Common myeloid progenitor, CD34-positive (primary cell): ENCODE measurements at regions not wholly inside any gene's neighbourhood (a gene's known extent, or its start where the extent isn't known, plus 50 kb on each side); places are given as distances from the start of the nearest gene placed in this dataset.
"Not testable (repeated sequence)": the region's sequence is repeated elsewhere in the genome, so short reads cannot be mapped to it uniquely, and the experiment has no call there.

ENCODE experiments used
- CTCF ChIA-PET: fragments of 350-600 bp; sonication (Branson Sonifier 250); formaldehyde crosslinking; loops from one replicate; lab custom pipeline; 2021; ENCODE audit warnings: antibody characterized with exemption; lab: Charles Lee
- POLR2A ChIA-PET: fragments of 350-600 bp; sonication (Branson Sonifier 250); formaldehyde crosslinking; loops from one replicate; lab custom pipeline; 2021; ENCODE audit warnings: antibody characterized with exemption; lab: Charles Lee
- DNase-seq, 3 donors: peaks; one replicate each; pipeline versions ENCODE4 v3.0.0 to v3.0.0-alpha.2; 2013
- H3K27ac ChIP-seq, 2 experiments: 1 replicate in 1 of 2; 2 replicates in 1 of 2; pipeline ENCODE4 v1.7.0; 2013; ENCODE audit warnings: inconsistent platforms in 2 of 2, low read length in 2 of 2, mild to moderate bottlenecking in 2 of 2, low read depth in 1 of 2, moderate library complexity in 1 of 2; ENCODE audit not compliant: severe bottlenecking in 2 of 2, insufficient read depth in 1 of 2, poor library complexity in 1 of 2
- H3K27me3 ChIP-seq, 5 experiments: replicated peaks in 2 of 5; 1 replicate in 3 of 5; 2 replicates in 2 of 5; pipeline versions ENCODE4 v1.6.1 to v1.7.0; 2013; ENCODE audit warnings: low read length in 4 of 5, mild to moderate bottlenecking in 2 of 5, moderate library complexity in 2 of 5, inconsistent platforms in 1 of 5; ENCODE audit not compliant: insufficient read depth in 5 of 5, control insufficient read depth in 4 of 5
- H3K36me3 ChIP-seq, 4 experiments: 1 replicate in 2 of 4; 2 replicates in 2 of 4; pipeline versions ENCODE4 v1.6.1 to v1.7.0; 2013; ENCODE audit warnings: low read length in 3 of 4, control low read depth in 1 of 4, mild to moderate bottlenecking in 1 of 4; ENCODE audit not compliant: control insufficient read depth in 4 of 4, insufficient read depth in 4 of 4
- H3K4me1 ChIP-seq, 4 experiments: 1 replicate in 3 of 4; 2 replicates in 1 of 4; pipeline versions ENCODE4 v1.6.1 to v1.7.1; 2013; ENCODE audit warnings: low read length in 3 of 4, mild to moderate bottlenecking in 3 of 4, control low read depth in 1 of 4, inconsistent platforms in 1 of 4, moderate library complexity in 1 of 4; ENCODE audit not compliant: control insufficient read depth in 4 of 4, insufficient read depth in 4 of 4; ENCODE audit errors: control extremely low read depth in 1 of 4
- H3K4me3 ChIP-seq, 7 experiments: 1 replicate in 4 of 7; 2 replicates in 3 of 7; pipeline versions ENCODE4 v1.5.1 to v1.7.0; 2013; ENCODE audit warnings: mild to moderate bottlenecking in 7 of 7, low read length in 6 of 7, moderate library complexity in 6 of 7, inconsistent platforms in 2 of 7, low read depth in 2 of 7, control low read depth in 1 of 7; ENCODE audit not compliant: insufficient read depth in 4 of 7, control insufficient read depth in 1 of 7; ENCODE audit errors: extremely low read depth in 1 of 7
- H3K9me3 ChIP-seq, 5 experiments: 1 replicate in 4 of 5; 2 replicates in 1 of 5; pipeline versions ENCODE4 v1.6.1 to v1.7.1; 2013; ENCODE audit warnings: low read length in 4 of 5, mild to moderate bottlenecking in 2 of 5, inconsistent platforms in 1 of 5, low read depth in 1 of 5, moderate library complexity in 1 of 5; ENCODE audit not compliant: control insufficient read depth in 4 of 5, insufficient read depth in 2 of 5; ENCODE audit errors: control extremely low read depth in 1 of 5
- WGBS: methylation state at CpG from one replicate; pipeline ENCODE4 v1.1.5; 2013; ENCODE audit not compliant: insufficient coverage; 5-methylcytosine and 5-hydroxymethylcytosine counted together

- Histone ChIP-seq H3K9me3 (peaks cover 0 to 5% (median 0%) of the 10 kb centered on the region in 5 experiments), H3K27me3 (no peaks in the 10 kb centered on the region), H3K4me3 (no peak overlapping the region), H3K27ac (no peak overlapping the region), H3K36me3 (no peaks in the 10 kb centered on the region), H3K4me1 (no peaks in the 10 kb centered on the region)
- POLR2A ChIA-PET = no interaction called here
- no peak for DNase-seq
- CTCF ChIA-PET = no interaction called here
- WGBS = no CpG with 5 or more reads among the region's 1 CpG
These were observed 197.3 kb upstream of the SHH start for GRCh38 chr7:156009569-156009968.

GRCh38 chr7:156006876-156007275 lies 194.6 kb upstream of the SHH start:
- H3K27ac ChIP-seq, DNase-seq, H3K9me3 ChIP-seq, CTCF ChIA-PET, POLR2A ChIA-PET, H3K4me1 ChIP-seq, H3K36me3 ChIP-seq, H3K27me3 ChIP-seq, H3K4me3 ChIP-seq: not testable (repeated sequence)
- 95% methylated on average over 8 of the region's 11 CpGs for WGBS

GRCh38 chr7:156006024-156006423 lies 193.8 kb upstream of the SHH start:
- ChIA-PET CTCF (no interaction called here), POLR2A (no interaction called here)
- H3K4me3 ChIP-seq = no peak overlapping the region
- no peaks in the 10 kb centered on the region for H3K4me1 ChIP-seq
- peaks cover 0 to 5% (median 0%) of the 10 kb centered on the region in 5 experiments for H3K9me3 ChIP-seq
- WGBS = no CpG with 5 or more reads among the region's 3 CpGs
- no peak overlapping the region for H3K27ac ChIP-seq
- H3K27me3 ChIP-seq = no peaks in the 10 kb centered on the region
- no peak for DNase-seq
- no peaks in the 10 kb centered on the region for H3K36me3 ChIP-seq

GRCh38 chr7:156005202-156005691 lies 193.0 kb upstream of the SHH start:
- POLR2A ChIA-PET = no interaction called here
- no peak for DNase-seq
- 86% methylated on average over 11 of the region's 12 CpGs for WGBS

GRCh38 chr7:156004265-156005201 lies 192.3 kb upstream of the SHH start:
- Histone ChIP-seq H3K36me3 (no peaks in the 10 kb centered on the region), H3K9me3 (peaks cover 0 to 5% (median 0%) of the 10 kb centered on the region in 5 experiments), H3K27me3 (no peaks in the 10 kb centered on the region), H3K4me3 (no peak overlapping the region), H3K27ac (no peak overlapping the region), H3K4me1 (no peaks in the 10 kb centered on the region)
- no peak for DNase-seq
- ChIA-PET CTCF (no interaction called here), POLR2A (no interaction called here)
- 91% methylated on average over 38 of the region's 38 CpGs for WGBS

More at GRCh38 chr7:156005202-156005691, 193.0 kb upstream of the SHH start:
- CTCF ChIA-PET = no interaction called here
- Histone ChIP-seq H3K27ac (no peak overlapping the region), H3K4me1 (no peaks in the 10 kb centered on the region), H3K36me3 (no peaks in the 10 kb centered on the region), H3K27me3 (no peaks in the 10 kb centered on the region), H3K4me3 (no peak overlapping the region), H3K9me3 (peaks cover 0 to 5% (median 0%) of the 10 kb centered on the region in 5 experiments)

- peaks cover 0 to 2% (median 0%) of the 10 kb centered on the region in 5 experiments for H3K9me3 ChIP-seq
- DNase-seq = no peak
These were observed 191.2 kb upstream of the SHH start for GRCh38 chr7:156003220-156004162.

More at GRCh38 chr7:156003220-156004162, 191.2 kb upstream of the SHH start:
- no peaks in the 10 kb centered on the region for H3K4me1 ChIP-seq
- 90% methylated on average over 18 of the region's 22 CpGs for WGBS
- no peaks in the 10 kb centered on the region for H3K36me3 ChIP-seq
- no peak overlapping the region for H3K27ac ChIP-seq
- ChIA-PET POLR2A (no interaction called here), CTCF (no interaction called here)
- no peaks in the 10 kb centered on the region for H3K27me3 ChIP-seq
- H3K4me3 ChIP-seq = no peak overlapping the region
